ENCODE measurements at regions not wholly inside any gene's neighbourhood (a gene's known extent, or its start where the extent isn't known, plus 50 kb on each side); places are given as distances from the start of the nearest gene placed in this dataset.
"Not testable (repeated sequence)": the region's sequence is repeated elsewhere in the genome, so short reads cannot be mapped to it uniquely, and the experiment has no call there.

DNA sequence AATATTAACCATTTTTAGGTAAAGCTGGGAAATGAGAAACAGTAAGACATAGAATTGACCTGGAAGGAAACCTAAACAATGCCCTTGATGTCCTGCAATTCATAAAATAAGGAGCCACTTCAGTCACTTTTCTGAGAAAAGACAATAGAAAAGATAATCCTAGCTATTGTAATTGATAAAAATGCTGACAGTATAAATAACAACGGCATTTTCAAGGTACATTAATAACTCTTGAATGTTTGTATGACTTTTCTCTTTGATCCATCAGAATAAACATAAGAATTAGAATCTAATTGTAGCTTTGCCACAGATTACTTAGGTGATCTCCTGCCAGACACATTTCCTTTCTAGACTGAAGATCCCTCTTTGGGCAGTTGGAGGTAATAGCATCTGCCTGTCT is 719.5 kb downstream of the SLC4A3 start:
- DNase-seq (ENCODE audit: low spot score) = no peak

DNA sequence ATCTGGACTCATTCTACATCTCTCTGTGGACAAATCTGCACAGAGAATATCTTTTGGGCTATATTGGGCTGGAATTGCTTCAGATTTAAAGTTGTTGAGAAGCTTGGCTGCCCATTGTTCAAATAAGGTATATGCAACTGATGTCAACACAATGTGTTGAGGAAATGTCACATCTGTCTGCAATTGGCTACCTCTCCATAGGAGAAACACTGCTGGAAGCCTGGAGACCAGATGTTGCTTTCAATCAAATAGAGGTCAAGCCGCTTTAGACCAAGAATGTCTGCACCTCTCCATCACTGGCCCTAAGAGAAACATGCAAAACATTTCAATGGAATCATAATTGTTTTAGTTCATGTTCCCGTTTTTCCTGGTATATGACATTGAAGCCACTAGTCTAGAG is 720.2 kb downstream of the SLC4A3 start:
- no peak for DNase-seq (ENCODE audit: low spot score)

DNA sequence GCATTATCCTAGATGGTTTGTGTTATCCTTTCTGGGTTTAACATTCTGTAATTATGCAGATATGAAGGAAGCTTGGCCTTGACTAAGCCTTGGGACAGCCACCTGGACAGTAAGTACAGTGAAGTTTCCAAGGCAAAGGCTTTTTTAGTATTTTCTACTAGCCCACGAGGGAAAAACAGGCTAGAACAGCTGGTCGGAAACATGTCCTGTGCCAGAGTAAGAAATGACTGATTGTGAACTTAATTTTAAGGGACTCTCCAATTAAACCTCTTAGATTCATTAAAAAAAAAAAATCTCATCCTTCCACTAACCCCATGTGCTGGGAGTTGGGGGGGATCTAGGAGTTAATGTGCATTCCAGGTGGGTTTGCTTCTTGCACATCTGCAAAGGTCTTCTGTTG is 720.8 kb downstream of the SLC4A3 start:
- no peak for DNase-seq (ENCODE audit: low spot score)

DNA sequence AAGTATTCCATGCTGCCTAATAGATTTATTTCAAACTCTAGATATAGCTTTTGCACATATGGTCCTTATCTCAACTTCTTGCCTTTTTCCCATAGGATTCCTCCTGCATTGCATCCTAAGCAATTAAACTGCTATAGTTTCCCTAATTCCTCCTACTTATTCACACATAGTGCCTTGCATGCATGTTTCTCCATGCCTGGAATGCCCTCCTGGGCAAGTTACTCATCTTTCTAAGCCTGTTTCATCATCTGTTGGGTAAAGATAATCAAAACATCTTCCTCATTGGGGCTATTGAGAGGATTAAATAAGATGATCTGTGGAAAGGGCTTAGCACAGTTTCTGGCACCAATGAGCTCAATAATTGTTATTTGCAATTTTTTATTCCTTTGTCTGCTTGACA is 726.5 kb downstream of the SLC4A3 start:
- no peak for DNase-seq (ENCODE audit: low spot score)

DNA sequence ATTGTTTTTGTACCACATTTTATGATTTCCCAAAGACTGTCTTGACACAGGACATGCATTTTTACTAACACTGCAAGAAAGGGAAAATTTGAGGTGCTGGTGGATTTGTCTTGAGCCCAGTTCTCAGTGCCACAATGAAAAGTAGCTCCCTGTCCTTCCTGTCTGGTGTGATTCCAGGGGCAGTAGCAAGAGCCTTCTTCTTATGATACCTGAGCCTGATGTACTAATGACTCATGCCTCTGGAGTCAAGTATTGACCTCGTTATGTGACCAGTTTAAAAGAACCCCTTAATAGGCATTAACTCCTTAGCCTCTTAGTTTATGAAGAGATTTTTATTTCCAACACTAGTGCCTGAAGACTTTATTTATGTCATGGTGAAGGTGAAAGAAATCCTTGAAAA is 728.6 kb downstream of the SLC4A3 start:
- peak; percentile 37 for DNase-seq (ENCODE audit: low spot score)

DNA sequence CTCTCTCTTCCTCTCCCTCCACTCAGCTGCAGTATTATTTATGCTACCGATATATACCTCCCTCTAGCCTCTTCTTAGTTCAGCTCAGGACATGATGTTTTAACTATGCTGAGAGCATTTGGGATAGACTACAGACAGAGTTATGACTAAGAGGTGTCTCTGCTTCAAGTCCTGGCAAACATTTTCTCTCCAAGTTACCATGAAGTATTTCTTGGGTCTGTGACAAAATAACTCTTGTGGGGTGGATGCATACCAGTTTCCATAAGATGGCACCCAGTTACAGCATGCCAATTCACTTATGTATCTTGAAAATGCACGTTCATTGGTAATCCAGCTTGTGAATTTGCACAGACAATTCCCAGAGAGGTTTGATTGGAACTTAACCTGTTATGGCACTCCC is 737.6 kb downstream of the SLC4A3 start:
- no peak for DNase-seq (ENCODE audit: low spot score)

DNA sequence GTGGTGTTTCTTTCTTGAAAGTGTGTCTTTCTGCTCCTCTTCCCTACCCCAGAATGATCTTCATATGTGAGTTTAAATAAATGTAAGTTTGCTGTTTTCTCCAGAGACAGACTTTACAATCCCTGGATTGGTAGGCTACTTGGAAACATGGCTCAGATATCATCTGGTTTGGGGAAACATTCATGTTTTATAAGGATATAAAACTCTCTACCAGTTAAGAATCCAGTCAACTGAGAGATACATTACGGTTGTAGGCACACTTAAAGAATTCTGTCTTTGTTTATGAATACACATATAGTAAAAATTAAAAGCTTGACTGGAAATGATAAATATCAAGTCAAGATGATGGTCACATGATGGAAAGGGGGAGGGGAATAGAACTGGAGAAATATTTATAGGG is 739.3 kb downstream of the SLC4A3 start:
- DNase-seq (ENCODE audit: low spot score) = no peak

DNA sequence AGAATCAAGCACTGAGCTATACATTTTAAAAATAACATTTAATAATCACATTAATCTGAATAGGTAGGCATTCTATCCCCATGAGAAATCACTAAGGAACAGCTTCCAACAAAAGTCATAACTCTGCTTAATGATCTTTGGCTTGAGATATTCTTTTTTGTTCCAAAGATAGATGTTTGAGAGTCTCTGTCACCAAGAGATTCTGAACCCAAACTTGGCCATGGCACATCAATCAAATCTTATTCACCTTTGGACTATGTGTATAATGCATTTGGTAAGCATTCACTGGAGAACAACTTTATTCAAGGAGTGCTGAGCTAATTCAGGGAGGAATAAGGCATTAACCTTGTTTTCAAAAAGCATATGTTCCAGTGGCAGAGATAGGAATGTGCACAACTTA is 743.3 kb downstream of the SLC4A3 start:
- no peak for DNase-seq (ENCODE audit: low spot score)

DNA sequence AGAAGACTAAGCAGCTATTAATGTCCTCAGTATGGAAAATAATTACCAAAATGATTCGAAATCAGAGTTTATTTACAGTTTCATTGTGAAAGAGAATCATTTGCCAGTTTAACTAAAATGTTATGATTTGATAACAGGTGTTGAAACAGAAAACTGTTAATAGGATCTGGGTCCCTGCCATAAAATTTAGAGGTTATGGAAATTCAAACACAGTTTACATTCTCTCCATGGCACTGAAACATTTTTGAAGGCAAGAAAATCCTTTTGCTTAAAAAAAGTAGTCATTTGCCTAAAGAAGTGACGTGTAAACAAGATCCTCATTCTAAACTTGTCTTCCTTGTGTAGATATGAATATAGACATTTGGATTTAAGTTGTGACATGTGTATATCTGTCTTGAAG is 743.8 kb downstream of the SLC4A3 start:
- no peak for DNase-seq (ENCODE audit: low spot score)

DNA sequence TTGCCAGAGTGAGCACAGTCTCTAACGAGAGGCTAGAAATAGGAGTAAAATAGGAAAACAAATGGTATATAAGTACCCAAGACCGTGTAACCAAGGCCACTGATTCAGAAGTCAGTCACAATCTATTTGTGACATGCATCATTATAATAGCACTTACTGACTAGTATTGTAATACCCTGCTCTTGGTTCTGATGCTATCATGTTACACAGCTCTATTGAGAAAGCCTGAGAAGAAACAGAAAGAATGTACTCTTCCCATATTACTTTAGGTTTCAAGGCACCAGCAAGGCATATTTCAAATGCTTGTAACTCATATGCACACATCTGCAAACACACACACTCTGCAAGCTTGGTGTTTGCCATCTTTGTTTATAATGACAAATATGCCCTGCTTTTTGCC is 746.4 kb downstream of the SLC4A3 start:
- DNase-seq (ENCODE audit: low spot score) = no peak

DNA sequence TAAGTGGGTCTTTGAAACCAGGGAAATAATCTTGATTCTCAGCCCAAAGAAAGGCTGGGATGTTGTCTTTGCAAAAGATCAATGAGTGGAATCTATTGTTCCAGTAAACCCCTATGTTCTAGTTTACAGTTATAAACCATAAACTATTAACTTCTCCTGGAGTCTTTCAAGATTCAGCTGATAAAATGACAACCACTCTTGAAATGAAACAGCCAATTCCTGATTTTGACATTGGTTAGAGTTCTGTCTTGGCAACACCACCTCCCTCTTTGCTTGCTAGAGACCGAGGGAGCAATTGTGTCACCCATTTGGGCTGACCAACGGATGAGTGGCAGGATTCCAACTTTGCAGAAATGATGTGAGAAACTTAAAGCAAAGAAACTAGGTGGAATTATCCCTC is 746.9 kb downstream of the SLC4A3 start:
- DNase-seq (ENCODE audit: low spot score) = no peak

DNA sequence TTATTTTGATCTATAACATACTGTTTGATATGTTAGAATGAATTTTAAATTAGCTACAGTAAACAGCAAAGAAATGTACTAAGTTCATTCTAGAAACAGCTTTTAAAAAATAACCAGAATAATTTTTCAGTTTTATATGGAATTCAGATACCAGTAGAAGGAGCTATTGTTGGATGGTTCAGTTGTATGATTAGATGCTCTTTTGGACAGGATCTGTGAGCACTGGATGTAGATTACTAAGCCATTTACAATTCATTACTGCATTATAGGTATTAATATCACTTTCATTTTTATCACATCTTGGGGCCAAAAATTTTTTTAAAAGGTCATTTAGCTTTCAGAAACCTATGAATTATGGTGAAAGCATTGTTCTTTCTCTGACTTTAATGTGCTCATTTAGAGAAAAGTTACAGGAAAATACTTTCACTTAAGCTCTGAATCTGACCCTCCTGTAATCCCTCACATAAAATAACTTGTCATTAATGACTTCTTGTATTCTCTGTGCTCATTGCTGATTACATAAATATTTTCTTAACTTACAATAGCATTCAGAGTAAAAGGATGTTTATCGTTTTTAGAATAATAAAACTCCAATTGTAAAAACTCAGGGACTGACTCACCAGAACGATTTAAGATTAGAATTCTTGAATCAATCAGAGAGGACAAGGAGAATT is 750.2 kb downstream of the SLC4A3 start:
- no peak for DNase-seq (ENCODE audit: low spot score)

DNA sequence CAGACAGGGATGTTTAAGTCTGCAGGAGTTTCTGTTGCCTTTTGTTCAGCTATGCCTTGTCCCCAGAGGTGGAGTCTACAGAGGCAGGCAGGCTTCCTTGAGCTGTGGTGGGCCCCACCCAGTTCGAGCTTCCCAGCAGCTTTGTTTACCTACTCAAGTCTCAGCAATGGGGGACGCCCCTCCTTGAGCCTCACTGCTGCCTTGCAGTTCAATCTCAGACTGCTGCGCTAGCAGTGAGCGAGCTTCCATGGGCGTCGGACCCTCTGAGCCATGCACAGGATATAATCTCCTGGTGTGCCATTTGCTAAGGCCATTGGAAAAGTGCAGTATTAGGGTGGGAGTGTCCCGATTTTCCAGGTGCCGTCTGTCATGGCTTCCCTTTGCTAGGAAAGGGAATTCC is 760.3 kb downstream of the SLC4A3 start:
- DNase-seq (ENCODE audit: low spot score) = not testable (repeated sequence)

DNA sequence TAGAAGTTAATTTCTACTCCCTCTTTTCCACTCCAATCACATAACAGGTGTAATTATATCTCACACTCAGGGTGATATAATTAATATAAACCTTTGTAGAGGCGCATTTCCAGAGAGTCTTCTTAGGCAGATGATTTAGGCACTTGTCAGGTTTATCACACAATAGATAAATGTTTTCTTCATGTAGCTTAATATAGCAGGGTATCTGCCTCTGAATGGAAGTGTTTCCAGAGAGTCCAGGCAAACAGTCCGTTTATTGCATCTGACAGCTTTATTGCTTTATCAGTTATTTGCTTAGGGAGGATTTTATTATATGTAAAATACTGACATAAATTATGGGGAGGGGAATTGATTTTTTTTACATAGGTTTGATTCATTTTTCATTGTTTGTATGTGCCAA is 766.3 kb downstream of the SLC4A3 start:
- DNase-seq (ENCODE audit: low spot score) = no peak

DNA sequence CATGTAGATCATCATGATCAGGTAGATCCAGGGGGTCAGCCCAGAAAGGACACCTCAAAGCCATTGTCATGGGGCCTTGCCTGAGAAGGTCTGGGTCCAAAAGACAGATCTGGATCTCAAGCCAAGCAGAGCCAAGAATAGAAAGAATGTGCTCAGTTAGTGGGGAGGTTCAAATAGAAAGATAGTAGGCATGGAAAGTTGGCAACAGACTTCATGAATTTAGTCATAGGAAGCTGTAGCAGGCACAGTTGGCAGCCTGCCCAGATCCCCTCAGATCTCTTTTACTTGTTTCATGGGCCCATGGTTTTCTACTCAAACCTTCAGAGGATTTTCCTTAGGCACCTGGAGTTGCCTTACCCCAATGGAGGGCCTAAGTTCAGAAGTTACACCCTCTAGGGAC is 767.0 kb downstream of the SLC4A3 start:
- peak; percentile 57 for DNase-seq (ENCODE audit: low spot score)

DNA sequence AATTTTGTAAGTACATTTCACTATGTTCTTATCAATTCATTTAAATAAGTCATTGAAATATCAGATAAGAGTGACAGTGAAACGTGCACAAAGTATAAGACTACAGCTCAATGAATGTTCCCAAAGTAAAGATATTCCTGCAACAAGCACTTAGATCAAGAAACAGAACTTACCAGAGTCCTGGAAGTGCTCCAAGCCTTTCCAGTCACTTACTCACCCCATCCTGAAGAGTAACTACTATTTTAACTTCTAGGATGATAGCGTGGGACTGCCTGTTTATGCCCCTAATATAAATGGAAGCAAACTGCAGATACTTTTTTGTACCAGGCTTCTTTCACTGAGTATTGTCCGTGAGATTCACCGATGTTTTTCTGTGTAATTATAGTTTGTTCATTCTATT is 768.9 kb downstream of the SLC4A3 start:
- DNase-seq (ENCODE audit: low spot score) = no peak

DNA sequence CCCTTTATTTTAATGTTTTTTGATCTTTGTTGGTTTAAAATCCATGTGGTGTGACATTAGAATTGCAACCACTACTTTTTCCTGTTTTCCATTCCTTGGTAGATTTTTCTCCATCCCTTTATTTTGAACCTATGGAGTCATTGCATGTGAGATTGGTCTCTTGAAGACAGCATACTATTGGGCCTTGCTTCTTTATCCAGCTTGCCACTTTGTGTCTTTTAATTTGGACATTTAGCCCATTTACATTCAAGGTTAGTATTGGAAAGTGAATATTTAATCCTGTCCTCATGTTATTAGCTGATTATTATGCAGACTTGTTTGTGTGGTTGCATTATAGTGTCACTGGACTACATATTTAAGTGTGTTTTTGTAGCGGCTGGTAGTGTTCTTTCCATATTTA is 782.9 kb downstream of the SLC4A3 start:
- no peak for DNase-seq (ENCODE audit: low spot score)

DNA sequence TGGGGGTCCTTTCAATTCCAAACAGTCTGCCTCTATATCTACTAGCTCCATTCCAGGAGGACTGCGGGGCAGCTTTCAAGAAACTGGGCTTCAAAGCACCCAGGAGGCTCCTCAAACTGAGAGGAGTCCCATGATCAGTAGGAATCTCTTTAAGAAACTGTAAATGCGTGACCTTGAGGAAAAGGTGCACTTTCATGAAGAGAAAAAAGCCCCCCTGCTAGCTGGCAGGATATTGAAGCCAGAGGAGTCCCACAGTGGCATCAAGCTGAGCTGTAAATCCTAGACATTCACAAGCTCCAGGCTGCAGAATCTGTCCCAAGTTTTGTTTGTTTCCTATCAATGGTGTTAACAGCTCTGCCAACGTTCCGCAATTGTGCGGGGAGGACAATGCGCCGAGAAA is 790.1 kb downstream of the SLC4A3 start:
- no peak for DNase-seq (ENCODE audit: low spot score)

DNA sequence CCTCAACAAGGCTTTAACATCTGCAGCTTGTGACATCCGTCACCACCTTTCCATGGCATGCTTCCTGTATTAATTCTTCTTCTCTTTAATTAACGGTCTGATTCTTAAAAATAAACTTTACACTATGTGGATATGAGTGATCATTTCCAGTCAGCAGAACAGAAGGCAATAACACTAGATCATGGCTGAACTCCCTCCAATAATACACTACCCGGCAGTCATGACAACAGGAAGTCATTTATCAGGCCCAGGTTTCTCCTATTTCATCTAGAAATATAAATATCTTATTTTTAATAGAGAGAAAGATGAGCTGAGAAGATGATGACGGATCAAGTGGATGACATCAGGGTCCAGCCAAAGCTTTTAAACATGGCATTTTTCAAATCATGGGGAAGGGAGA is 792.2 kb downstream of the SLC4A3 start:
- no peak for DNase-seq (ENCODE audit: low spot score)

DNA sequence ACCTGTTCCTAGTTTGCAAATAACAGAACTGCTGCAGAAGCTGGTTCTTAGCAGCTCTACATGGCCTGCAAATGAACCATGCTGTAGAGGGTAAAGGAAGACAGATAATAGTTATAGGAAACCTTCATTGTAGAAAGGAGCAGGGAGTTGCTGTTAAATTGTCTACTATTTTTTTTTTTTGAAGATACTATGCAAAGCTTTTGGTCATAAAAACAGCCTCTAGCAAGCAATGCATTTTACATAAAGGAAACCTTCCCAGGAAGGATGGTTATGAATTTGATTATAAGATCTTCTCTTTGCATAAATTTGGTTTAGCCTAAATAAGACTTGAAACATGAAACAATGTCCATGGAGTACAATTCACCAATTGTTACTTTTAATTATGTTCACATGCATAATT is 793.4 kb downstream of the SLC4A3 start:
- DNase-seq (ENCODE audit: low spot score) = no peak

DNA sequence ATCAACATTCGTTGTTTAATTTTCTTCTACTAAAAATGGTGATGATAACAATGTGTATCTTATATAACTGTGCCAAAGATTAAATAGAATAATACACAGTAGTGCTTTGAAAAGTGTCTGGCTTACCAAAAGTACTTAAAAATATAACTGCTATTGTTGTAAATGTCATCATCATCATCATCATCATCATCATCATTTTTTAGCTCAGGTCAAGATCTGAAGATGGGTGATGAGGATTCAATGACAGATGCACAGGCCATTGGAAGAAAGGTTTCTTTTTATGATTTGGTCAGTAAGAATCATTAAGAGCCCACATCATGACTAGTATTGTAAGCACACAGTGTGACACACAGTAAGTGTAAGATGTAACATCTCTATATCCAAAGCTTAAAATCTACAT is 795.2 kb downstream of the SLC4A3 start:
- DNase-seq (ENCODE audit: low spot score) = no peak

DNA sequence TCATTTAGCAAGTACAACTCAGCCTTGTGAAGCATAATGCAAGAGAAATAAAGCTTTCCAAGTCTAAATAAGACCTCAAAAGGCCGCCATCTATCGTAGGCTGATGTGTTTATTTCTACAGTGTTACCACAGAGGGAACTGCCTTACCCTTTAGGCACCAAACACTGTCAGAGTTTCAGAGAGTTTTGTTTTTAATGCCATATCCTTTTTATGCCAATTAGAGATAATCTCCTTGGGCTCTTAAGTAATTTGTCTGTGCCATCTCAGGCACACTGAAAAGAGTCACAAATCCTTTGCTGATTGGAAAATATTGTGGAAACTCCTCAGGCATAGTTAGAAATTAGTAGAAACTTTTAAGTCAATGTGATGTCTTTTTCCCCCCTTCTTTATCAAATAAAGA is 797.1 kb downstream of the SLC4A3 start:
- no peak for DNase-seq (ENCODE audit: low spot score)

DNA sequence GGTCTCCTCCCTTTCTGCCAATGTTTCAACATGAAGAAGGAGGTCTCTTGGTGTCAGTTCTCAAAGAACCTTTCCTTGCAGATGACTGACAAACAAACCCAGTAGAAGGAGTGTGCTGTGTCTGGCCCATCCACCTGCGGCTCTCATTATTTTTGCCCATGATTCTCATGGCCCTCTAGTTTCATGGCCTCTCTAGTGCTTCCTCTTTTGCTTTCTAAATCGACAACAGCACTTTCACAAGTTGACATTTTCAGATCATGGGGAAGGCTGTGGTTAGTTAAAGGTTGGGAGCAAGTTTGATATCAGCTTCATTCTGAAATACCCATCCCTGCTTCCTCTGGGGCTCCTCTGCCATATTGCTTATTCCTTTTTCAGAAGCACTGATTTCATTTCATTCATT is 805.2 kb downstream of the SLC4A3 start:
- no peak for DNase-seq (ENCODE audit: low spot score)

DNA sequence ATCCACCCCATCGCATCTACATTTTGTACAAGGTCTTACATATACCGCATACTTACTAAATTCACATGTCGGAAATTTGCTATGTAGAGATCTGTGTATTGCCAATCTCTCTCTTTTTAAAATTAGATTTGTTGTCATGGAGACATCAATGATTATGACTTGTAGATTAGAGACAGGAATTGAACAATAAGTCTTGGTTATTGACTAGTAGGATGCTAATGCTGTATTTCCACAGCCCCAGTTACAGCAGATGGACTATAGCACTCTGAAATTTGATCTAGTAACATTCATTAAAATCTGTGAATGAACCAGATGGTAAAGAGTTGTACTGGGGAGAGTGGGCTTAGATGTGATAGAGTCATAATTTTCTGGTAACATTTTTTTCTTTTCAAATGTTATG is 805.7 kb downstream of the SLC4A3 start:
- no peak for DNase-seq (ENCODE audit: low spot score)

DNA sequence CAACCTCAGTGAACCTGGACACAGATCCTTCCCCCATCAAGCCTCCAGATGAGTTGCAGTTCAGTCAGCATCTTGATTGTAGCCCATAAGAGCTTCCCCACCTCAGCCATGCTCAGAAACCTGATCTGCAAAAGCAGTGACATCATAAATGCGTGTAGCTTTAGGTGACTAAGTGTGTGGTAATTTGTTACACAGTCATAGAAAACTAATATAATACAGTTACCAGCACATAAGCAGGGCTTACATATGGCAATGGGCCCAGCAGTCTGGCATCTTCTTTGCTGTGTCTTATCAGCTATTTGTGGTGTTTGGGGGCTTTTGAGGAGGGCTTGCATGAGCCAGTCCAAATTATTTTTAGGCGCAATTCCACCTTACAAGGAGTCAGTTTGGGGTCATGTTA is 807.0 kb downstream of the SLC4A3 start:
- peak; percentile 2 for DNase-seq (ENCODE audit: low spot score)

Data from kidney tubule cell (primary cell).